HCT116 (cell line): ENCODE measurements at regions not wholly inside any gene's neighbourhood (a gene's known extent, or its start where the extent isn't known, plus 50 kb on each side); places are given as distances from the start of the nearest gene placed in this dataset.

ENCODE experiments used
- ATAC-seq: fragments of 200-7000 bp; cut with Tn5 transposase; 2 replicates; pipeline ENCODE4 v1.9.1; 2020; ENCODE audit warnings: mild to moderate bottlenecking, moderate library complexity
- BruUV-seq: library from RNA; stranded (reverse); fragments of 400-500 nt; replicated peaks from 2 replicates; lab custom pipeline; 2021; lab: Mats Ljungman, UMichigan
- CTCF ChIA-PET: fragments of 300-600 bp; sonication (Branson Sonifier 250); formaldehyde crosslinking; loops from one replicate; lab custom pipeline; 2021; ENCODE audit warnings: antibody characterized with exemption; lab: Charles Lee
- POLR2A ChIA-PET: fragments of 300-600, 350-600 bp; sonication (Branson Sonifier 250); formaldehyde crosslinking; loops from one replicate; lab custom pipeline; 2021; ENCODE audit warnings: antibody characterized with exemption; lab: Charles Lee
- RAD21 ChIA-PET, 2 experiments: fragments of 300-600 bp; sonication (Branson Sonifier 250); formaldehyde crosslinking; loops; one replicate each; lab custom pipeline; 2023; ENCODE audit warnings: low total read pairs in 2 of 2; ENCODE audit not compliant: uncharacterized antibody in 2 of 2, unreplicated experiment in 2 of 2, low non-redundant PET in 1 of 2; lab: Charles Lee
- DNase-seq: peaks from one replicate; pipeline ENCODE4 v3.0.0-alpha.2; 2010; ENCODE audit warnings: low read depth, low spot score
- H2AFZ ChIP-seq: fragments of 200-600 bp; shearing (Covaris generic), sonication (generic); 2 replicates; pipeline ENCODE4 v1.6.1; 2017; ENCODE audit warnings: low read depth, mixed run types, mixed read lengths, antibody characterized with exemption, low read length; ENCODE audit not compliant: poor library complexity, severe bottlenecking
- H3K27ac ChIP-seq: 2 replicates; pipeline ENCODE4 v1.5.1; 2012; ENCODE audit warnings: low read depth, low read length
- H3K27me3 ChIP-seq: fragments of 200-600 bp; sonication (generic); 2 replicates; pipeline ENCODE4 v1.6.1; 2016; ENCODE audit warnings: mixed run types, low read length, mixed read lengths; ENCODE audit not compliant: insufficient read depth
- H3K36me3 ChIP-seq, 2 experiments: fragments of 200-500 bp in 1 of 2; fragments of 200-600 bp in 1 of 2; sonication (Bioruptor generic) in 1 of 2; sonication (generic) in 1 of 2; 2 replicates each; pipeline versions ENCODE4 v1.5.1 to v1.6.1; 2014 to 2016; ENCODE audit warnings: low read length in 2 of 2, inconsistent platforms in 1 of 2, mixed read lengths in 1 of 2, mixed run types in 1 of 2; ENCODE audit not compliant: insufficient read depth in 2 of 2, control insufficient read depth in 1 of 2
- H3K4me1 ChIP-seq, 2 experiments: fragments of 200-600 bp in 1 of 2; sonication (generic) in 1 of 2; 2 replicates each; pipeline versions ENCODE4 v1.5.1 to v1.6.1; 2012 to 2017; ENCODE audit warnings: low read length in 2 of 2, inconsistent platforms in 1 of 2, mild to moderate bottlenecking in 1 of 2, mixed read lengths in 1 of 2, mixed run types in 1 of 2, moderate library complexity in 1 of 2; ENCODE audit not compliant: insufficient read depth in 2 of 2, control insufficient read depth in 1 of 2
- H3K4me2 ChIP-seq: fragments of 200-600 bp; sonication (generic); 2 replicates; pipeline ENCODE4 v1.6.1; 2017; ENCODE audit warnings: mixed run types, low read length, mixed read lengths
- H3K4me3 ChIP-seq, 2 experiments: fragments of 200-600 bp in 1 of 2; sonication (generic) in 1 of 2; replicated peaks in 1 of 2; 2 replicates each; pipeline ENCODE4 v1.5.1; 2011 to 2016; ENCODE audit warnings: low read length in 2 of 2, control low read depth in 1 of 2, low read depth in 1 of 2, mild to moderate bottlenecking in 1 of 2, mixed read lengths in 1 of 2, mixed run types in 1 of 2
- H3K79me2 ChIP-seq: fragments of 200-600 bp; sonication (generic); 2 replicates; pipeline ENCODE4 v1.6.1; 2017; ENCODE audit warnings: mild to moderate bottlenecking, mixed run types, low read length, moderate library complexity, mixed read lengths; ENCODE audit not compliant: insufficient read depth
- H3K9ac ChIP-seq: fragments of 200-600 bp; sonication (generic); 2 replicates; pipeline ENCODE4 v1.6.1; 2016; ENCODE audit warnings: low read length, mixed read lengths
- H3K9me2 ChIP-seq: fragments of 200-600 bp; sonication (generic), shearing (Covaris generic); 2 replicates; pipeline ENCODE4 v1.6.1; 2017; ENCODE audit warnings: mixed run types, mild to moderate bottlenecking, moderate library complexity; ENCODE audit not compliant: insufficient read depth
- H3K9me3 ChIP-seq, 2 experiments: fragments of 200-500 bp in 1 of 2; fragments of 200-600 bp in 1 of 2; sonication (Bioruptor generic) in 1 of 2; sonication (generic) in 1 of 2; 2 replicates each; pipeline ENCODE4 v1.6.1; 2014 to 2017; ENCODE audit warnings: low read length in 2 of 2, mixed read lengths in 2 of 2, inconsistent platforms in 1 of 2, low read depth in 1 of 2, mild to moderate bottlenecking in 1 of 2, mixed run types in 1 of 2, moderate library complexity in 1 of 2; ENCODE audit not compliant: control insufficient read depth in 1 of 2, insufficient read depth in 1 of 2
- H4K20me1 ChIP-seq: fragments of 200-600 bp; sonication (generic), shearing (Covaris generic); 2 replicates; pipeline ENCODE4 v1.6.1; 2017; ENCODE audit warnings: mixed run types, mild to moderate bottlenecking, moderate library complexity; ENCODE audit not compliant: insufficient read depth
- ATF3 ChIP-seq: IDR thresholded peaks from 2 replicates; pipeline ENCODE4 v1.6.1; 2012
- CBX3 ChIP-seq: IDR thresholded peaks from 2 replicates; pipeline ENCODE4 v1.6.1; 2012; ENCODE audit warnings: low read depth
- EGR1 ChIP-seq: IDR thresholded peaks from 2 replicates; pipeline ENCODE4 v1.6.1; 2012; ENCODE audit warnings: low read depth
- EZH2 ChIP-seq: fragments of 200-600 bp; sonication (generic); IDR thresholded peaks from 2 replicates; pipeline ENCODE4 v1.6.1; 2017; ENCODE audit warnings: antibody characterized with exemption, mixed run types
- MAX ChIP-seq: IDR thresholded peaks from 2 replicates; pipeline ENCODE4 v1.6.1; 2012
- POLR2A ChIP-seq: IDR thresholded peaks from 2 replicates; pipeline ENCODE4 v1.7.0; 2011; ENCODE audit warnings: borderline replicate concordance; ENCODE audit not compliant: insufficient read depth, insufficient read length; ENCODE audit errors: extremely low read depth
- POLR2AphosphoS5 ChIP-seq: IDR thresholded peaks from 2 replicates; pipeline ENCODE4 v1.6.1; 2011; ENCODE audit warnings: mild to moderate bottlenecking, low read depth, low read length, moderate library complexity
- REST ChIP-seq: IDR thresholded peaks from 2 replicates; pipeline ENCODE4 v1.6.1; 2012; ENCODE audit warnings: low read depth
- SIN3A ChIP-seq: IDR thresholded peaks from 2 replicates; pipeline ENCODE4 v1.6.1; 2012; ENCODE audit warnings: low read depth
- SP1 ChIP-seq: IDR thresholded peaks from 2 replicates; pipeline ENCODE4 v1.6.1; 2012; ENCODE audit warnings: low read depth
- SRF ChIP-seq: IDR thresholded peaks from 2 replicates; pipeline ENCODE4 v1.6.1; 2012; ENCODE audit warnings: low read depth
- ZBTB33 ChIP-seq: IDR thresholded peaks from 2 replicates; pipeline ENCODE4 v1.6.1; 2011; ENCODE audit warnings: mild to moderate bottlenecking, low read length, moderate library complexity; ENCODE audit not compliant: insufficient replicate concordance; ENCODE audit errors: extremely low read depth
- ZFX ChIP-seq: fragments of 450-650 bp; IDR thresholded peaks from 2 replicates; pipeline ENCODE4 v1.6.1; 2017
- ZNF274 ChIP-seq: fragments of 200-500 bp; sonication (Bioruptor generic); IDR thresholded peaks from 2 replicates; pipeline ENCODE4 v1.6.1; 2014; ENCODE audit warnings: mild to moderate bottlenecking, low read depth, low read length, inconsistent platforms
- intact Hi-C: fragments of 100-400 bp; cut with micrococcal nuclease; formaldehyde crosslinking; loops from 2 replicates; pipeline ENCODE4 v1.10.0; 2022

- DNase-seq (no peak), ATAC-seq (no peak)
- Histone ChIP-seq H3K79me2 (no peaks in the 10 kb centered on the region), H3K4me3 (no peak overlapping the region), H3K9ac (no peak overlapping the region), H3K27ac (no peak overlapping the region), H3K4me2 (no peak overlapping the region), H3K36me3 (no peaks in the 10 kb centered on the region), H3K9me3 (no peaks in the 10 kb centered on the region), H4K20me1 (no peaks in the 10 kb centered on the region), H2AFZ (no peak overlapping the region), H3K9me2 (no peaks in the 10 kb centered on the region), H3K27me3 (no peaks in the 10 kb centered on the region), H3K4me1 (no peaks in the 10 kb centered on the region)
- CTCF ChIA-PET = no interaction called here
- POLR2A ChIA-PET = no interaction called here
- intact Hi-C loops = no loop called here
- RAD21 ChIA-PET = no interaction called here
- no peak for TF ChIP-seq POLR2AphosphoS5
- no peak for TF ChIP-seq EZH2
- no TSS peak for BruUV-seq
These were observed 985.1 kb downstream of the HACE1 start for GRCh38 chr6:103874575-103874974.

GRCh38 chr6:103872678-103873077, 987.0 kb downstream of the HACE1 start:
- POLR2A ChIA-PET = no interaction called here
- no peaks in the 10 kb centered on the region for H3K79me2 ChIP-seq
- H3K4me3 ChIP-seq = no peak overlapping the region
- no peak overlapping the region for H2AFZ ChIP-seq
- TF ChIP-seq CBX3 (no peak), SRF (no peak), SIN3A (no peak), MAX (no peak), ZBTB33 (no peak), ATF3 (no peak), POLR2A (no peak), EGR1 (no peak), ZFX (no peak), ZNF274 (no peak), SP1 (no peak), REST (no peak)
- RAD21 ChIA-PET = no interaction called here
- no peaks in the 10 kb centered on the region for H3K27me3 ChIP-seq
- intact Hi-C loops = no loop called here
- no peak for ATAC-seq
- CTCF ChIA-PET = no interaction called here
- no peaks in the 10 kb centered on the region for H3K9me3 ChIP-seq
- DNase-seq = no peak
- no peaks in the 10 kb centered on the region for H3K9me2 ChIP-seq
- BruUV-seq = no TSS peak
- no peak overlapping the region for H3K4me2 ChIP-seq
- H4K20me1 ChIP-seq = no peaks in the 10 kb centered on the region
- H3K4me1 ChIP-seq = no peaks in the 10 kb centered on the region
- H3K9ac ChIP-seq = no peak overlapping the region
- no peaks in the 10 kb centered on the region for H3K36me3 ChIP-seq
- H3K27ac ChIP-seq = no peak overlapping the region
